ENCODE measurements at regions not wholly inside any gene's neighbourhood (a gene's known extent, or its start where the extent isn't known, plus 50 kb on each side); places are given as distances from the start of the nearest gene placed in this dataset.

DNA sequence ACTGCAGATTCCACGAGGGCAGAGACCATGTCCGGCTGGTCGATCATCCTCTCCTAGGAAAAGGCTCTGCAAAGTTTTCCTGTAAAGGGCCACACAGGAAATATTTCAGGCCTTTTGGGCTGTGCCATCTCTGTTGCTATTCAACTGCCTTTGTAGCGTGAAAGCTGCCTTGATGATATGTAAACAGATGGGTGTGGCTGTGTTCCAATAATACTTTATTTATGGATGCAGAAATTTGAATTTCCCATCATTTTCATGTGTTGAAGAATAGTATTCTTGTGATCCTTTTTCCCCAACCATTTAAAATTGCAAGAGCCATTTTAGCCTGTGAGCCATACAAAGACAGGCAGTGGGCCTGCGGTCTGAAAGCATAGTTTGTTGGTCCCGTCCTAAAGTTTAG is 950.7 kb upstream of the RBFOX1 start:
- TF ChIP-seq, protein P1, sequence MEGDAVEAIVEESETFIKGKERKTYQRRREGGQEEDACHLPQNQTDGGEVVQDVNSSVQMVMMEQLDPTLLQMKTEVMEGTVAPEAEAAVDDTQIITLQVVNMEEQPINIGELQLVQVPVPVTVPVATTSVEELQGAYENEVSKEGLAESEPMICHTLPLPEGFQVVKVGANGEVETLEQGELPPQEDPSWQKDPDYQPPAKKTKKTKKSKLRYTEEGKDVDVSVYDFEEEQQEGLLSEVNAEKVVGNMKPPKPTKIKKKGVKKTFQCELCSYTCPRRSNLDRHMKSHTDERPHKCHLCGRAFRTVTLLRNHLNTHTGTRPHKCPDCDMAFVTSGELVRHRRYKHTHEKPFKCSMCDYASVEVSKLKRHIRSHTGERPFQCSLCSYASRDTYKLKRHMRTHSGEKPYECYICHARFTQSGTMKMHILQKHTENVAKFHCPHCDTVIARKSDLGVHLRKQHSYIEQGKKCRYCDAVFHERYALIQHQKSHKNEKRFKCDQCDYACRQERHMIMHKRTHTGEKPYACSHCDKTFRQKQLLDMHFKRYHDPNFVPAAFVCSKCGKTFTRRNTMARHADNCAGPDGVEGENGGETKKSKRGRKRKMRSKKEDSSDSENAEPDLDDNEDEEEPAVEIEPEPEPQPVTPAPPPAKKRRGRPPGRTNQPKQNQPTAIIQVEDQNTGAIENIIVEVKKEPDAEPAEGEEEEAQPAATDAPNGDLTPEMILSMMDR (tag by site-specific recombination; IDR thresholded peaks at IDR 0.05), result no peak
- TF ChIP-seq KLF10 (tag by site-specific recombination; IDR thresholded peaks at IDR 0.05), result no peak
- TF ChIP-seq ZNF10 (tag by site-specific recombination; IDR thresholded peaks at IDR 0.05), result no peak
- no peak for TF ChIP-seq ZNF426 (tag by site-specific recombination; IDR thresholded peaks at IDR 0.05)
- TF ChIP-seq, protein P2, sequence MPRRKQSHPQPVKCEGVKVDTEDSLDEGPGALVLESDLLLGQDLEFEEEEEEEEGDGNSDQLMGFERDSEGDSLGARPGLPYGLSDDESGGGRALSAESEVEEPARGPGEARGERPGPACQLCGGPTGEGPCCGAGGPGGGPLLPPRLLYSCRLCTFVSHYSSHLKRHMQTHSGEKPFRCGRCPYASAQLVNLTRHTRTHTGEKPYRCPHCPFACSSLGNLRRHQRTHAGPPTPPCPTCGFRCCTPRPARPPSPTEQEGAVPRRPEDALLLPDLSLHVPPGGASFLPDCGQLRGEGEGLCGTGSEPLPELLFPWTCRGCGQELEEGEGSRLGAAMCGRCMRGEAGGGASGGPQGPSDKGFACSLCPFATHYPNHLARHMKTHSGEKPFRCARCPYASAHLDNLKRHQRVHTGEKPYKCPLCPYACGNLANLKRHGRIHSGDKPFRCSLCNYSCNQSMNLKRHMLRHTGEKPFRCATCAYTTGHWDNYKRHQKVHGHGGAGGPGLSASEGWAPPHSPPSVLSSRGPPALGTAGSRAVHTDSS (tag by site-specific recombination; IDR thresholded peaks at IDR 0.05), result no peak
- no peak for TF ChIP-seq TCF7L2 (IDR thresholded peaks at IDR 0.05; ENCODE audit: borderline replicate concordance, low read depth, low read length)
- no peak for TF ChIP-seq ZNF510 (tag by site-specific recombination; IDR thresholded peaks at IDR 0.05; ENCODE audit: insufficient replicate concordance)
- TF ChIP-seq YY1 (tag by site-specific recombination; IDR thresholded peaks at IDR 0.05), result no peak
- TF ChIP-seq, protein P3, sequence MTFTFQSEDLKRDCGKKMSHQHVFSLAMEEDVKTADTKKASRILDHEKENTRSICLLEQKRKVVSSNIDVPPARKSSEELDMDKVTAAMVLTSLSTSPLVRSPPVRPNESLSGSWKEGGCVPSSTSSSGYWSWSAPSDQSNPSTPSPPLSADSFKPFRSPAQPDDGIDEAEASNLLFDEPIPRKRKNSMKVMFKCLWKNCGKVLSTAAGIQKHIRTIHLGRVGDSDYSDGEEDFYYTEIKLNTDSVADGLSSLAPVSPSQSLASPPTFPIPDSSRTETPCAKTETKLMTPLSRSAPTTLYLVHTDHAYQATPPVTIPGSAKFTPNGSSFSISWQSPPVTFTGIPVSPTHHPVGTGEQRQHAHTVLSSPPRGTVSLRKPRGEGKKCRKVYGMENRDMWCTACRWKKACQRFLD (tag by site-specific recombination; IDR thresholded peaks at IDR 0.05), result no peak
- no peak for TF ChIP-seq ZNF776 (tag by site-specific recombination; IDR thresholded peaks at IDR 0.05; ENCODE audit: borderline replicate concordance)
- TF ChIP-seq ZBTB8A (tag by site-specific recombination; IDR thresholded peaks at IDR 0.05), result no peak
- no peak for TF ChIP-seq WT1 (tag by site-specific recombination; IDR thresholded peaks at IDR 0.05)
- TF ChIP-seq ZNF239 (tag by site-specific recombination; IDR thresholded peaks at IDR 0.05), result no peak

Measured in HEK293 (cell line).